ENCODE measurements at regions not wholly inside any gene's neighbourhood (a gene's known extent, or its start where the extent isn't known, plus 50 kb on each side); places are given as distances from the start of the nearest gene placed in this dataset.

DNA sequence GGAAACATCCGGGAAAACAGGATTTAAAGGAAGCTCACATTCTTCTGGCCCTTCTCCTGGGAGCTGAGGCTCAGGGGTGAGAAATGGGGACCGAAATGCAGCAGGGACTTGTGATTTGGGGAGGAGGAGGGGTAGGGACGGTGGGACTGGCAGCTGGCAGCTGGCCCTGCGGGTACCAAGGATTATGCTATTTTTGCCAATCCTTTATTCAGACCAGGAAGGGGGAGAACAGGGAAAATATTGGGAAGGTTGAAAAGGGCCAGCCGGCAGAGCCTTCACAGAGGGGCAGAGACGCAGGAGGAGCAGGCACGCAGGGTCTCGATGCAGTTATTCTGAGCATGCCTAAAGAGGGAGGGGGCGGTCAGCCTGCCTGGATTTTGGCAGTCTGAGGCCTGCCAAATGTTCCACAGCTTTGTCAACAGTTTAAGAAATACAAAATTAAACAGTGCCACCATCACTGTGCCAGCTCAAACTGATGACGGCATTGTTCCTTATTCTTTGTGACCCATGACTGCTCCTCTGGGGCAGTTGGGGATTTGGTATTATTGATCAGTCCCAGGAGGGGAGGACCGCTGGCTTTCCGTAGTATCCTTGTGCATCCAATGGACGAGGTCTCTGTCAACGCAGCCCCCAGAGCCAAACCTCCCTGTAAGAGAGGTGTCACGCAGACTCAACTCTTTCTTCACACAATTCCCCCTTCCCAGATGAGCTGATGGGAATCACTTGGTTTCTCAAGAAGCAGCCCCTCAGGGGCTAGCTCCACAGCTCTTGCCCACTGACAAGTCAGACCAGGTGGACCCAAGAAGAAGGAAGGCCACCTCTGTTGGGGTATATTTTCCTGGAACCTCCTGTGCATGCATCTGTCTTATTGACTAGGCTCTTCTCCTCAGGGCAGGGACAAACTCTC, 553.3 kb downstream of the BNC2 start:
- ChIA-PET CTCF (interaction anchor here (1.0 to 1.3 kb wide), 2 partner anchors 10 to 60 kb away, joined by 3 read pairs; no protein-coding TSS in a partner anchor), POLR2A (no interaction called here)
- TF ChIP-seq, protein P1, sequence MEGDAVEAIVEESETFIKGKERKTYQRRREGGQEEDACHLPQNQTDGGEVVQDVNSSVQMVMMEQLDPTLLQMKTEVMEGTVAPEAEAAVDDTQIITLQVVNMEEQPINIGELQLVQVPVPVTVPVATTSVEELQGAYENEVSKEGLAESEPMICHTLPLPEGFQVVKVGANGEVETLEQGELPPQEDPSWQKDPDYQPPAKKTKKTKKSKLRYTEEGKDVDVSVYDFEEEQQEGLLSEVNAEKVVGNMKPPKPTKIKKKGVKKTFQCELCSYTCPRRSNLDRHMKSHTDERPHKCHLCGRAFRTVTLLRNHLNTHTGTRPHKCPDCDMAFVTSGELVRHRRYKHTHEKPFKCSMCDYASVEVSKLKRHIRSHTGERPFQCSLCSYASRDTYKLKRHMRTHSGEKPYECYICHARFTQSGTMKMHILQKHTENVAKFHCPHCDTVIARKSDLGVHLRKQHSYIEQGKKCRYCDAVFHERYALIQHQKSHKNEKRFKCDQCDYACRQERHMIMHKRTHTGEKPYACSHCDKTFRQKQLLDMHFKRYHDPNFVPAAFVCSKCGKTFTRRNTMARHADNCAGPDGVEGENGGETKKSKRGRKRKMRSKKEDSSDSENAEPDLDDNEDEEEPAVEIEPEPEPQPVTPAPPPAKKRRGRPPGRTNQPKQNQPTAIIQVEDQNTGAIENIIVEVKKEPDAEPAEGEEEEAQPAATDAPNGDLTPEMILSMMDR (IDR thresholded peaks at IDR 0.05; ENCODE audit: insufficient read depth, low read length, missing control alignments) = no peak
- no peak for DNase-seq (ENCODE audit: low read depth, low spot score)
- no peak overlapping the region for H3K4me3 ChIP-seq (ENCODE audit: low read depth, low read length)

DNA sequence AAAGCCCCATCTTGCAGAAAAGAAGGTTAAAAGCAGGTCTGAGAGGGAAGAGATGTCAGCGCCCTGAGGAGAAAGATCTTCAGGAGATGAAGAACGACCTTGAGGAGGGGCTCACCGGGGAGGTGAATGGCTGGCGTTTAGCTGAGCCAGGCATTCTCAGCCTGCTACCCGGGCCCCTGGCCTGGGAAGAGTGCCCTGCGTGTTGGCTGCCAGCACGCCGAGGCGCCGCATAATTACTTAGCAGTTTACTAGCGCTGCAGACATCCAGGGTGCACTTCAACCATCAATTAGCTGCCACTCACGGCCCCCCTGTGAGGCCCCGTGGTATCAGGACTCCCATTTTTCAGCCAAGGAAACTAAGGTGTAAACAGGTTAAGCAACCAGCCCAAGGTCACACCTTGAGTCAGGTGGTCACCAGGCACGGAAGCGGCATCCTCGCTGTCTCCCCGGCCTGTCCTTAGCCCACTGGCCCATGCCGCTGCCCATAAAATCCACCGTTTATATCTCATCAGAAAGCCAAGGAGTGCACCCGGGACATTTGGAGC, 551.9 kb downstream of the BNC2 start:
- CTCF ChIA-PET = no interaction called here

DNA sequence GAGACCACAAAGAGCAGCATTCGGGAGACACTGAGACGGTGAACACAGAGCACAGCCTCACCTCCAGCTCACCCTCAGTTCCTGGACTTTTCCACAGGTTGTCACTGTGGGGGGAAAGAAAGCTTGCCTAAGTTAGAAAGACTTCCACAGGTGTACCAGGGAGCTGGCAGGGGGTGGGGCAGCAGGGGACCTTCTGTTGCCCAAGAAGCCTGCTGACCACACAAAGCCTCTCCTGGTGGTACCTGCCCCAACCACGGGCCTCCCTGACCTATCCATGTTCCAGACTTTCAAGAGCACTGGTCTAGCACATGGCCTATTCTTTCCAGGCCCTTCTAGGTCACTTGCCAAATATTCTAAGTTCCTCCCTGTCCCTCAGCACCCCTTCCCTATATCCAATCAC, 550.8 kb downstream of the BNC2 start:
- DNase-seq (ENCODE audit: low read depth, low spot score) = no peak
- TF ChIP-seq, protein P1 (IDR thresholded peaks at IDR 0.05; ENCODE audit: insufficient read depth, low read length, missing control alignments) = no peak
- no peak overlapping the region for H3K4me3 ChIP-seq (ENCODE audit: low read depth, low read length)
- ChIA-PET CTCF (no interaction called here), POLR2A (no interaction called here)

More for the DNA sequence above, 551.9 kb downstream of the BNC2 start:
- POLR2A ChIA-PET = no interaction called here
- TF ChIP-seq, protein P1 (IDR thresholded peaks at IDR 0.05; ENCODE audit: insufficient read depth, low read length, missing control alignments) = no peak
- H3K4me3 ChIP-seq (ENCODE audit: low read depth, low read length) = no peak overlapping the region
- DNase-seq (ENCODE audit: low read depth, low spot score) = no peak

DNA sequence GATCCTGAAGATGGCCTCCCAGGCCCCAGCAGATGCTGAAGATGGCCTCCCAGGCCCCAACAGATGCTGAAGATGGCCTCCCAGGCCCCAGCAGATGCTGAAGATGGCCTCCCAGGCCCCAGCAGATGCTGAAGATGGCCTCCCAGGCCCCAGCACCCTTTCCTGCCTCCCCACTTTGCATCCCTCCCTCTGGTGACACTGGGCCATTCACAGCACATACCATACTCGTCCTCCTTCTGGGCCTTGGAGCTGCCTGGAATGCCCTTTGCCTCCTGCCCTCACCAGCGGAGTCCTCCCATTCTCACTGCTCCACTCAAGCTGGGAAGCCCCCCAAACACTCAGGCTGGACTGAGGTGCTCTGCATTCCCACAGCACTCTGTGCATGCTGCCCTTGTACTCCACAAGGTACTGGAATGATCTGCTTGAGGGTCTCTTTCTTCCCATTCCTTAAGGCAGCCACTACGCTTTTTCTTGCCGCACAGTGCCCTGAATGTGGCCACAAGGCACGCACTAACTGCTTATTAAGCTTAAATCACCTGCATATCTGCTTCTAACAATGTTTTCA, 550.0 kb downstream of the BNC2 start:
- ChIA-PET POLR2A (no interaction called here), CTCF (interaction anchor here (1.0 kb wide), 1 partner anchor 8 kb away, joined by 3 read pairs; no protein-coding TSS in a partner anchor)
- H3K4me3 ChIP-seq (ENCODE audit: low read depth, low read length) = no peak overlapping the region
- no peak for DNase-seq (ENCODE audit: low read depth, low spot score)
- TF ChIP-seq, protein P1 (IDR thresholded peaks at IDR 0.05; ENCODE audit: insufficient read depth, low read length, missing control alignments) = no peak

DNA sequence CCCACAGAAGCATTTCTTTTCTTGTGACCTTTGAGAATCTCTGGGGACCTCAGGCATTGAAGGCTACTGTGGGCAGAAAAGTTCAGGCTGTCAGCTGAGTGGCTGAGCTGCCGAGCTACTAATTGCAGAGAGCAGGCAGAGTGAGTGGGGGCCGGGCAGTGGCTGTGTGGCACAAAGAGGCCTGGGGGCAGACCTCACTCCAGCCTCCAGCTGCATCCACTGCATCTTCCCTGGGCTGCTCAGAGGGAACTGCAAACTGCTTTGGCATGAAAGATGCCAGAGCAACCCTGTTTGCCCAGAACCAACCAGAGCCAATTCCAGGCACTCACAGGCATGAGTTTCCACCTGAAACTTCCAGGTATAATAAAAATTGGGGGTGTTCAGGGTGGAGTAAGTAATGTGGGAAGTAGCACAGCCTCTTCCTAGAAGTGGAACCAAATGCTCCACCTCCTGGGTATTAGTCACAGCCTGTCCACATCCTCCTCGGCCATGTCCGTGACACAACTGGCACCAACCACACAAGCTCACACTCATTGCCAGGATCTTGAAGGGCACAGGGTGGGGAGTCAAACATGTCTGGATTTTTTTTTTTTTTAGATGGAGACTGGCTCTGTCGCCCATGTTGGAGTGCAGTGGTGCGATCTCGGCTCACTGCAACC, 548.9 kb downstream of the BNC2 start:
- ChIA-PET POLR2A (no interaction called here), CTCF (interaction anchor here (1.0 kb wide), 1 partner anchor 9 kb away, joined by 3 read pairs; no protein-coding TSS in a partner anchor)

More for the DNA sequence above, 548.9 kb downstream of the BNC2 start:
- no peak overlapping the region for H3K4me3 ChIP-seq (ENCODE audit: low read depth, low read length)
- TF ChIP-seq, protein P1 (IDR thresholded peaks at IDR 0.05; ENCODE audit: insufficient read depth, low read length, missing control alignments) = no peak
- no peak for DNase-seq (ENCODE audit: low read depth, low spot score)

Data from AG04449 (cell line).